GM13976 (cell line): ENCODE measurements at regions not wholly inside any gene's neighbourhood (a gene's known extent, or its start where the extent isn't known, plus 50 kb on each side); places are given as distances from the start of the nearest gene placed in this dataset.

Experiments used
- DNase-seq: peaks from one replicate; pipeline ENCODE4 v3.0.0; 2012; ENCODE audit warnings: low spot score
- CTCF ChIP-seq: IDR thresholded peaks from 2 replicates; pipeline ENCODE4 v1.5.1; 2012; ENCODE audit warnings: borderline replicate concordance, mild to moderate bottlenecking; ENCODE audit not compliant: insufficient read depth; ENCODE audit errors: extremely low read depth, missing control alignments, control extremely low read depth
- in situ Hi-C: fragments of 300-500 bp; cut with MboI; formaldehyde crosslinking; loops from one replicate; pipeline ENCODE4 v1.12.0; 2022; ENCODE audit warnings: low sequenced_read_pairs, mixed read lengths, inconsistent platforms; ENCODE audit not compliant: unreplicated experiment

DNA sequence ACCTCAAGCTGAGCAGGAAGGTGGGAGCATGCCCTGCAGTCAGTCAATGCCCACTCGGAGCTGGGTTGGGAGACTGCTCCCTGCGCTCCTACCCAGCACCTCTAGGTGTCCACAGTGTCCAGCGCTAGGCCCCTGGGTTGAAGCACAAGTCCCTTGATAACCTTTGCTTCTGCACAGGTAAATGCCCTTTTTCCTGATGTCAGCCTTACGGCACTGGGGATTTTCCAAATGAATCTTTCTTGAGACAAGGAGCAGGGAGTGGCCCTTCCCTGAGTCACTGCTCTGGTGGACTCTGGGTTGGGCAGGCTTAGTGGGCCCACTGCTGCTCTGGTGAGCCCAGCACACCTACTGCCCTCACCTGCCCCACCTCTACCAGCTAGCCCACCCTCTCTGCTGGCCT is 61.9 kb upstream of the OPN4 start:
- no peak for TF ChIP-seq CTCF
- in situ Hi-C loops, result no loop called here
- DNase-seq, result no peak

DNA sequence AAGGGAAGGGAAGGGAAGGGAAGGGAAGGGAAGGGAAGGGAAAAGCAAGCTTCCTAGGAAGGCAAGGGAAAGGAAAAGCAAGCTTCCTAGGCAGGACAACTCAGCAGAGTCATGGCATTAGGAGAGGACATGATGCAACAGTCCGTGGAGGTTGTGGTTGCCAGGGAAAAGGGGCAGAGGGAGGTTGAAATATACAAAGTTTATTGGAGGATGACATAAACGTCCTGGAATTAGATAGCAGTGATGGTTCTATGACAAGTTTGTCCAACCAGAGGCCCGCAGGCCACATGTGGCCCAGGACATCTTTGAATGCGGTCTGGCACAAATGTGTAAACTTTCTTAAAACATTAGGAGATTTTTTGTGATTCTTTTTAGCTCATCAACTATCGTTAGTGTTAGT is 59.8 kb upstream of the OPN4 start:
- no peak for DNase-seq
- in situ Hi-C loops, result no loop called here
- no peak for TF ChIP-seq CTCF

DNA sequence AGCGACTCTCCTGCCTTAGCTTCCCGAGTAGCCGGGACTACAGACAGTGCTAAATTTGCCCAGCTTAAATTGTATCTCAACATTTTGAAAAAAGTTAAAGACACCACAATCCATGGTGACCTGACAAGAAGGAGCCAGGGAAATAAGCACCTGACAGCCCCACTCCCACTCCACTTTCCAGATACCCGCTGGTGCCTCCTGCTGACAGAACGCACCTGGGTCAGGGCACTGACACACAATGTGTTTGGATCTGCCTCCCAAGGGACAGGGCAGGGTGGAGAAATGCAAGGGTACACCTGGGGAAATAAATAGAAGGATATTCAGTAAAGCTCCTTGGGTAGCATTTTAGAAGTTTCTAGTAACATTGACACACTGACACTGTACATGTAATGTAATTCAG is 58.9 kb upstream of the OPN4 start:
- DNase-seq, result no peak
- in situ Hi-C loops, result no loop called here

GRCh38 chr10:86596266-86596665 is 58.1 kb upstream of the OPN4 start:
- in situ Hi-C loops, result no loop called here
- DNase-seq, result no peak

More for the DNA sequence above, 58.9 kb upstream of the OPN4 start:
- no peak for TF ChIP-seq CTCF

DNA sequence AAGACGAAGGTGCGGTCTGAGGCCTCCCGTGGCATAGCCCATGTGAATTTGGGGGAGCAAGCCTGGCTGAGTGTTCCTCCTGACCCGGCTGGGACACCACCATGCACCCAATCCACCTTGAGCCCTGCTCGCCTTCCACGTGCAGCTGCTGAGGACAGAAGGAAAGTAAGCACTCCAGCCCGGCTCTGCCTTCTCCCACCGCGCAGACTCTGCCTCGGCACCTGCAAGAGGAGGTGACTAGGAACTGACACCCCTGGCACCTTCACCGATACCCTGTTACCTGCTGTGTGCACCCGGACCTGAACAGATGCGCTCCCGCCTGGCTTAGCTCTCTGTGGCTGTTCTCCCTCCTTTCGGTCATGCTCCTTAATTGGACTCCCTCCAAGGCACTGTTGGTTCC is 57.0 kb upstream of the OPN4 start:
- DNase-seq, result no peak
- TF ChIP-seq CTCF, result no peak
- in situ Hi-C loops, result no loop called here

More at GRCh38 chr10:86596266-86596665, 58.1 kb upstream of the OPN4 start:
- TF ChIP-seq CTCF, result no peak

DNA sequence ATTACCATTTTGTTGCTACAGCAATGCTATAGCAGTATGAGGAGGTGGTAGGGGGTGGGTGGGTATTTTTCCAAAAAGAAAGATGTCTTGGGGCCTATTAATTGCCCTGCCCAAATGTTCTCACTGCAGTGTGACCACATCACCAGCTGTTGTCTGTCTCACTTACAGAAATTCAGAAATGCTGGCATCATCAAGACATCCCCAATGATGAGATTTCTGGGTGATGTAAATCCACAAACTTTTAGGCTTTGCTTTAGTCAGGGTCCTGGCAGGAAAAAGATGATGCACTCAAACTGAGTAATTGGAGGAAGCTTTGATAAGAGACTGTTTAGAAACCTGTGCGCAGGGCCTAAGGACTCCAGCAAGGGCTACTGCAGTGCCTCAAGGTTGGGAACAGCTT is 56.2 kb upstream of the OPN4 start:
- no peak for TF ChIP-seq CTCF
- DNase-seq, result no peak
- in situ Hi-C loops, result no loop called here

DNA sequence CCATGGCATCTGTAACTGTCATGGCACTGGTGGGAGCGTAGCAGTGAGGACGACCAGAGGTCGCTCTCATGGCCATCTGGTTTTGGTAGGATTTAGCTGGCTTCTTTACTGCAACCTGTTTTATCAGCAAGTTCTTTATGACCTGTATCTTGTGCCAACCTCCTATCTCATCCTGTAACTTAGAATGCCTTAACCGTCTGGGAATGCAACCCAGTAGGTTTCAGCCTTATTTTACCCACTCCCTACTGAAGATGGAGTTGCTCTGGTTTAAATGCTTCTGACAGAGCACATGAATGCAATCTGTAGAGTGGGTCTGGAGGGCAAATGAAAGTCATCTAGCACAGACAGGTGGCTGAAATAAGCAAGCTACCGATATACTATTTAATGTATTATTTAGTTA is 55.3 kb upstream of the OPN4 start:
- TF ChIP-seq CTCF, result no peak
- in situ Hi-C loops, result no loop called here

More for the DNA sequence above, 55.3 kb upstream of the OPN4 start:
- DNase-seq, result no peak
